Right cardiac atrium (tissue), 5 donors: ENCODE measurements at regions not wholly inside any gene's neighbourhood (a gene's known extent, or its start where the extent isn't known, plus 50 kb on each side); places are given as distances from the start of the nearest gene placed in this dataset.
A peak's percentile ranks its signal among the peaks of the same experiment; 100 is the strongest.

Experiments used
- ATAC-seq, 2 donors: fragments of 200-7000 bp; cut with Tn5 transposase; one replicate each; pipeline versions ENCODE4 v1.8.0 to v1.9.1; 2020; ENCODE audit warnings: moderate library complexity in 2 of 2, mild to moderate bottlenecking in 1 of 2
- DNase-seq, 3 donors: peaks; one replicate each; pipeline ENCODE4 v3.0.0-alpha.2; 2020
- H3K27ac ChIP-seq: one replicate; pipeline ENCODE4 v1.5.1; 2013; ENCODE audit warnings: mild to moderate bottlenecking, low read length, control low read depth, moderate library complexity
- H3K27me3 ChIP-seq: one replicate; pipeline ENCODE4 v1.6.1; 2013; ENCODE audit not compliant: control insufficient read depth, insufficient read depth
- H3K4me1 ChIP-seq: one replicate; pipeline ENCODE4 v1.6.1; 2013; ENCODE audit warnings: low read length; ENCODE audit not compliant: control insufficient read depth, insufficient read depth
- H3K4me3 ChIP-seq: one replicate; pipeline ENCODE4 v1.5.1; 2013; ENCODE audit warnings: low read length, control low read depth
- H3K9me3 ChIP-seq: one replicate; pipeline ENCODE4 v1.6.1; 2013; ENCODE audit warnings: low read length; ENCODE audit not compliant: control insufficient read depth
- WGBS: extraction: QIAGEN DNeasy Blood & Tissue Kit; methylation state at CpG from one replicate; pipeline ENCODE4 v1.1.7; 2013; 5-methylcytosine and 5-hydroxymethylcytosine counted together
- intact Hi-C, 4 donors: fragments of 100-400 bp; cut with DNase I; formaldehyde crosslinking; loops; one replicate each; pipeline versions ENCODE4 v1.11.0 to v1.14.0; 2022 to 2023
- donor health status: healthy with polysubstance abuse.
- donor health status: DM: no; HTN: yes; CAD: no.
- donor health status: DM: no; HTN: no; CAD: no.
- donor health status: DM: no; HTN: yes; CAD: no; lungs with severe emphysema.
- donor health status: DM: yes; HTN: yes; CAD: no.

DNA sequence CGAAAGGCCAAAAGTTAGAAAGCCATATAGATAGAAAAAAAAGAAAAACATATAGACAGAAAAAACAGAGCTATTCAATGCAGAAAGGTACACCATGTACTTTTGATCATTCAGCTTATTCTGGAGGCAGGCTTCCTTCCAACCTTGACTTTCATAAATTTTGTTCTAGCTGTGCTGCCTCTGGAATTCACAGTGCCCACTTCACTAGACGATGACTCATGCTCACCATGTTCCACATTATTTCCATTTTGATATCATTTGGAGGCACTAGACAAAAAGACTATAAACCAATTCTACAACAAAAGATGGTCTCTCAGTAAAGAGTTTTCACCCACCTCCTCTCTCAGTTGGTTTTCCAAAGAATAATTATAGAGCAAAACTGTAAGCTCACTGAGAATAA is 229.0 kb upstream of the IPO5 start:
- DNase-seq (no peak), ATAC-seq (no peak)
- H3K27ac ChIP-seq: no peak overlapping the region
- peaks cover 3% of the 10 kb centered on the region for H3K4me1 ChIP-seq
- no peak overlapping the region for H3K4me3 ChIP-seq
- no peaks in the 10 kb centered on the region for H3K27me3 ChIP-seq
- intact Hi-C loops: no loop called here
- 83% methylated on average over 2 of the region's 2 CpGs for WGBS
- no peaks in the 10 kb centered on the region for H3K9me3 ChIP-seq

DNA sequence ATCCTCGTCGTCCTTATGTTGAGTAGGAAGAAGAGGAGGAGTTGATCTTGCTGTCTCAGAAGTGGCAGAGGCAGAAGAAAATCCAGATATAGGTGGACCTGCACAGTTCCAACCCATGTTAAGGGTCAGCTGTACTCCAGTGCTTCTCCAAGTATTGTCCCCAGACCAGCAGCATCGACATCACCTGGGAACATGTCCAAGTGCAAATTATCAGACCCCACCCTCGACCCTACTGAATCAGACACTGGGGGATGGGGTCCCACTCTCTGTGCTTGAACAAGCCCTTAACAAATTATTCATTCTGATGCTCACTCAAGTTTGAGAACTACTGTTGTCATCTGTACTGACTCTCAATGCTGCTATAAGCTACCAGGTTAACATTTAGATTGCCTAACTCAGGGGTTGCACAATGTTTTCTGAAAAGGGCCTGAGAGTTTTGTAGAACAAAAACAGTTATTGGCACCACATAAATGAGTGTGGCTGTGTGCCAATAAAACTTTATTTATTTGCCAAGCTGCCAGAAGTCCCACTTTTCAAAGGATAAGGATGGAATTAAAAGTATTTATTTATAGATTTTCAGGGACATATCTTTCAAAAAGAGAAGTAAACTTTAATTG is 226.7 kb upstream of the IPO5 start:
- 51% methylated on average over 4 of the region's 4 CpGs for WGBS
- intact Hi-C loops: no loop called here
- H3K27ac ChIP-seq: peak overlapping the region; percentile 79

DNA sequence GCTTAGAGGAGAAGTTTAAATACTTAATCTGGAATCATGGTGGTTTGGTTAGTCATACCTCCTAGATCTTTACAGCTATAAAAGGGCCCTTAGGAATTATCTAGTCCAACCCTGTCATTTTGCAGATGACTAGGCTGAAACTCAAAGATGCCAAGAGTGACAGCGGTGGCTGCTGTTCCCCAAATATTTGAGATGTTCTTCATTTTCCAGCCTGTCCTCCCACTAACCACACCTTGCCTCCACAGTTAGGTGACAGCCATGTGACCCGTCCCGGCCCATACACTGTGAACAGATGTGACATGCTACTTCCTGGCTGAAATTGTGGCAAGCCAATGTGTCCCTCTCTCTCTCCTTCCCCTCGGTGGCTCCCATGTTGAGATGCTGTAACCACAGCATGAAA is 225.5 kb upstream of the IPO5 start:
- no peak overlapping the region for H3K4me3 ChIP-seq
- H3K27me3 ChIP-seq: no peaks in the 10 kb centered on the region
- no peaks in the 10 kb centered on the region for H3K9me3 ChIP-seq
- peak in 1 of 2 donors; percentile 29 for ATAC-seq
- H3K4me1 ChIP-seq: peaks cover 3% of the 10 kb centered on the region
- intact Hi-C loops: no loop called here
- DNase-seq: no peak
- H3K27ac ChIP-seq: no peak overlapping the region
- WGBS: 95% methylated on average over 4 of the region's 4 CpGs

More for the DNA sequence above, 226.7 kb upstream of the IPO5 start:
- H3K4me1 ChIP-seq: peaks cover 3% of the 10 kb centered on the region
- H3K4me3 ChIP-seq: no peak overlapping the region
- DNase-seq (no peak), ATAC-seq (peak; percentile 68 to 80)
- no peaks in the 10 kb centered on the region for H3K27me3 ChIP-seq
- H3K9me3 ChIP-seq: no peaks in the 10 kb centered on the region

GRCh38 chr13:97736436-97736835 is 217.0 kb upstream of the IPO5 start:
- no peaks in the 10 kb centered on the region for H3K27me3 ChIP-seq
- H3K4me3 ChIP-seq: no peak overlapping the region
- intact Hi-C loops: no loop called here
- no peak overlapping the region for H3K27ac ChIP-seq
- WGBS: 78% methylated on average over 5 of the region's 5 CpGs
- ATAC-seq: no peak
- DNase-seq: no peak
- no peaks in the 10 kb centered on the region for H3K4me1 ChIP-seq
- H3K9me3 ChIP-seq: no peaks in the 10 kb centered on the region

DNA sequence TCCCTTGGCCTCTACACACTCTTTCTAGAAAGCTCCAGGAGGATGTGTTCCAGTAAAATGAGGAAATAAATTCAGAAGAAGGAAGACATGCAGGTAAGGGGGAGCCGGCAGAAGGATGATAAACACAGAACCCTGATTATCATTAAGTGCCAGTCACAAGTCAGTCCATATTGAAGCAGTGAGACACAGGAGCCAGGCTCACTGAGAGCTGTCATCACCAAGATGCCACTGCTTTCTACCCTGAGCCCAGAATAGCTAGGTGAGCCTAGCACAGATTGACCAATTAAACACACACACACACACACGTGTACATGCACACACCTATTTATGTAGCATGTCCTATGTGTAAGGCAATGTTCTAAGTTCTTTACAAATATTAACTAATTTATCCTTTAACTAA is 211.4 kb upstream of the IPO5 start:
- ATAC-seq (no peak), DNase-seq (no peak)
- Histone ChIP-seq H3K4me3 (no peak overlapping the region), H3K4me1 (no peaks in the 10 kb centered on the region), H3K9me3 (no peaks in the 10 kb centered on the region), H3K27ac (no peak overlapping the region), H3K27me3 (no peaks in the 10 kb centered on the region)
- intact Hi-C loops: no loop called here
- WGBS: 56% methylated on average over 2 of the region's 2 CpGs

GRCh38 chr13:97743938-97744337 is 209.5 kb upstream of the IPO5 start:
- peak in 1 of 2 donors; percentile 18 for ATAC-seq
- 54% methylated on average over 3 of the region's 3 CpGs for WGBS

DNA sequence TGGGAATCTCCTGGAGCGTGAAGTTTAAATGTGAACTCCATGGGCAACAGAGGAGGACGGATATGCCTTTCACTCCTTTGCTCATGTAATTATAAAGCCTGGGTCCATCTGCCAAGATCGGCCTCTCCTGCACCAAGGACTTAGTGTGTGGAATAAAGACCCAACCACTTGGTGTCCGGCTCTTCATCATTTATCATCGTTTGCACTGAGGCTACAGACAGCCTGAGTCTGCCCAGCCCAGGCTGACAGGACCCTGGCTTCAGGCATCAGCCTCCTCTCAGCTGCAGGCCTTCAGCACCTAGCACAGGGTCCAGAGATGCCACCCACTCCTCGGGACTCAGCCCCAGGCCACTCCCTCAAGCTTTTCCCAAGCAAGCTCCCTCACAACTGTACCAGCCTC is 206.8 kb upstream of the IPO5 start:
- H3K27me3 ChIP-seq: no peaks in the 10 kb centered on the region
- ATAC-seq (no peak), DNase-seq (no peak)
- no peaks in the 10 kb centered on the region for H3K4me1 ChIP-seq
- WGBS: 91% methylated on average over 6 of the region's 6 CpGs
- H3K4me3 ChIP-seq: no peak overlapping the region
- no peaks in the 10 kb centered on the region for H3K9me3 ChIP-seq
- intact Hi-C loops: no loop called here
- no peak overlapping the region for H3K27ac ChIP-seq

More at GRCh38 chr13:97743938-97744337, 209.5 kb upstream of the IPO5 start:
- Histone ChIP-seq H3K27me3 (no peaks in the 10 kb centered on the region), H3K27ac (no peak overlapping the region), H3K4me3 (no peak overlapping the region), H3K4me1 (no peaks in the 10 kb centered on the region), H3K9me3 (no peaks in the 10 kb centered on the region)
- intact Hi-C loops: no loop called here
- DNase-seq: no peak

- H3K4me3 ChIP-seq: no peak overlapping the region
- no peaks in the 10 kb centered on the region for H3K27me3 ChIP-seq
- ATAC-seq: no peak
- H3K4me1 ChIP-seq: no peaks in the 10 kb centered on the region
- intact Hi-C loops: no loop called here
- no peak for DNase-seq
- no peaks in the 10 kb centered on the region for H3K9me3 ChIP-seq
- 96% methylated on average over 5 of the region's 5 CpGs for WGBS
- no peak overlapping the region for H3K27ac ChIP-seq
These were observed 204.3 kb upstream of the IPO5 start for GRCh38 chr13:97749174-97749573.

DNA sequence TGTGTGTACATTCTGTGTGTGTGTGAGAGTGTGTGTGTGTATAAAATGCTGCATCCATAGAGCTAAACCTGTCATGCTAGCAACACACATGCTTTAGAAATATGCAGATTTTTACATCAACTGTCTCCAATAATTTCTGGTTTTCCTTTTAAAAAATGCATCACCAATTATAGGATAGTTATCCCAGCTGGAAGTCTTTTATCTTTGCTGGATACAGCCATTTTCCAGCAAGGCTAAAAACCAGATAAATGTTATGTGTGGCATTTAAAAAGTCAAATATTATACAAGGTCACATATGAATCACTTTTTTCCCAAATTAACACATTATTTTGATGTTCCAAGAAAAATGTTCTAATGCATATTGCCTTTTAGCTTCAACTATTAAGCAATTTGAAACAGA is 202.0 kb upstream of the IPO5 start:
- Histone ChIP-seq H3K4me3 (no peak overlapping the region), H3K27ac (no peak overlapping the region), H3K4me1 (no peaks in the 10 kb centered on the region), H3K9me3 (no peaks in the 10 kb centered on the region), H3K27me3 (no peaks in the 10 kb centered on the region)
- intact Hi-C loops: no loop called here
- no peak for ATAC-seq
- DNase-seq: no peak

GRCh38 chr13:97752961-97753668 is 200.4 kb upstream of the IPO5 start:
- intact Hi-C loops: no loop called here
- no peaks in the 10 kb centered on the region for H3K4me1 ChIP-seq
- DNase-seq (no peak), ATAC-seq (no peak)
- WGBS: 81% methylated on average over 7 of the region's 7 CpGs
- no peak overlapping the region for H3K4me3 ChIP-seq
- no peak overlapping the region for H3K27ac ChIP-seq
- H3K9me3 ChIP-seq: no peaks in the 10 kb centered on the region
- no peaks in the 10 kb centered on the region for H3K27me3 ChIP-seq

- H3K27ac ChIP-seq: no peak overlapping the region
- H3K4me1 ChIP-seq: no peaks in the 10 kb centered on the region
- ATAC-seq (no peak), DNase-seq (no peak)
- 84% methylated on average over 5 of the region's 5 CpGs for WGBS
- H3K9me3 ChIP-seq: no peaks in the 10 kb centered on the region
- intact Hi-C loops: no loop called here
- H3K27me3 ChIP-seq: no peaks in the 10 kb centered on the region
- no peak overlapping the region for H3K4me3 ChIP-seq
These were observed 199.4 kb upstream of the IPO5 start for GRCh38 chr13:97753942-97754670.
